Activated effector memory CD4-positive, alpha-beta T cell treated with anti-CD3 and anti-CD28 coated beads, Interleukin-2, amount 50 U/mL, for 16 hours (primary cell): ENCODE measurements at regions not wholly inside any gene's neighbourhood (a gene's known extent, or its start where the extent isn't known, plus 50 kb on each side); places are given as distances from the start of the nearest gene placed in this dataset.
"Not testable (repeated sequence)": the region's sequence is repeated elsewhere in the genome, so short reads cannot be mapped to it uniquely, and the experiment has no call there.

Source experiments
- DNase-seq: peaks from one replicate; pipeline ENCODE4 v3.0.0-alpha.2; 2020

- no peak for DNase-seq
Observed at GRCh38 chr9:7536310-7536939, 263.2 kb downstream of the DMAC1 start.

- no peak for DNase-seq
Observed at GRCh38 chr9:7534211-7534935, 265.2 kb downstream of the DMAC1 start.

GRCh38 chr9:7533376-7534090 lies 266.0 kb downstream of the DMAC1 start:
- DNase-seq, result no peak

GRCh38 chr9:7523426-7524043 lies 276.0 kb downstream of the DMAC1 start:
- no peak for DNase-seq

- DNase-seq, result no peak
Observed at GRCh38 chr9:7520396-7520795, 279.2 kb downstream of the DMAC1 start.

- no peak for DNase-seq
Observed at GRCh38 chr9:7516376-7516775, 283.2 kb downstream of the DMAC1 start.

GRCh38 chr9:7510199-7510598 lies 289.4 kb downstream of the DMAC1 start:
- no peak for DNase-seq

GRCh38 chr9:7509576-7510145 lies 289.9 kb downstream of the DMAC1 start:
- DNase-seq, result no peak

GRCh38 chr9:7508516-7508915 lies 291.1 kb downstream of the DMAC1 start:
- no peak for DNase-seq

- DNase-seq, result no peak
Observed at GRCh38 chr9:7507566-7508270, 291.9 kb downstream of the DMAC1 start.

- DNase-seq, result no peak
Observed at GRCh38 chr9:7507026-7507425, 292.6 kb downstream of the DMAC1 start.

GRCh38 chr9:7500521-7500920 lies 299.1 kb downstream of the DMAC1 start:
- no peak for DNase-seq

- DNase-seq, result no peak
Observed at GRCh38 chr9:7491641-7492040, 307.9 kb downstream of the DMAC1 start.

GRCh38 chr9:7490317-7491108 lies 309.1 kb downstream of the DMAC1 start:
- no peak for DNase-seq

- DNase-seq, result no peak
Observed at GRCh38 chr9:7489036-7489435, 310.5 kb downstream of the DMAC1 start.

- not testable (repeated sequence) for DNase-seq
Observed at GRCh38 chr9:7484014-7484413, 315.6 kb downstream of the DMAC1 start.

GRCh38 chr9:7481570-7481969 lies 318.0 kb downstream of the DMAC1 start:
- no peak for DNase-seq

- no peak for DNase-seq
Observed at GRCh38 chr9:7479300-7479699, 320.3 kb downstream of the DMAC1 start.

GRCh38 chr9:7478646-7479045 lies 320.9 kb downstream of the DMAC1 start:
- DNase-seq, result no peak

- no peak for DNase-seq
Observed at GRCh38 chr9:7467186-7467585, 332.4 kb downstream of the DMAC1 start.

- no peak for DNase-seq
Observed at GRCh38 chr9:7461791-7462190, 337.8 kb downstream of the DMAC1 start.
